Glomerular endothelial cell (primary cell): ENCODE measurements at regions not wholly inside any gene's neighbourhood (a gene's known extent, or its start where the extent isn't known, plus 50 kb on each side); places are given as distances from the start of the nearest gene placed in this dataset.
"Not testable (repeated sequence)": the region's sequence is repeated elsewhere in the genome, so short reads cannot be mapped to it uniquely, and the experiment has no call there.

ENCODE experiments used
- DNase-seq: peaks from one replicate; pipeline ENCODE4 v3.0.0-alpha.2; 2011; ENCODE audit warnings: low read depth, low spot score; ENCODE audit errors: extremely low read depth

DNA sequence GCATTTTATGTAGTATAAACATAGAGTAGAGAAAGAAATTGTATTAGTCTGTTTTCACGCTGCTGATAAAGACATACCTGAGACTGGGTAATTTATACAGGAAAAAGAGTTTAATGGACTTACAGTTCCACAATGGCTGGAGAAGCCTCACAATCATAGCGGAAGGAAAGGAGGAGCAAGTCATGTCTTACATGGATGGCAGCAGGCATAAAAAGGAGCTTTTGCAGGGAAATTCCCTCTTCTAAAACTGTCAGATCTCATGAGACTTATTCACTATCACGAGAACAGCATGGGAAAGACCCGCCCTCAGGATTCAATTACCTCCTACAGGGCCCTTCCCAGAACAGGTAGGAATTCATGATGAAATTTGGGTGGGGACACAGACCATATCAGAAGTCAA lies 98.1 kb downstream of the ARRDC3 start:
- not testable (repeated sequence) for DNase-seq

DNA sequence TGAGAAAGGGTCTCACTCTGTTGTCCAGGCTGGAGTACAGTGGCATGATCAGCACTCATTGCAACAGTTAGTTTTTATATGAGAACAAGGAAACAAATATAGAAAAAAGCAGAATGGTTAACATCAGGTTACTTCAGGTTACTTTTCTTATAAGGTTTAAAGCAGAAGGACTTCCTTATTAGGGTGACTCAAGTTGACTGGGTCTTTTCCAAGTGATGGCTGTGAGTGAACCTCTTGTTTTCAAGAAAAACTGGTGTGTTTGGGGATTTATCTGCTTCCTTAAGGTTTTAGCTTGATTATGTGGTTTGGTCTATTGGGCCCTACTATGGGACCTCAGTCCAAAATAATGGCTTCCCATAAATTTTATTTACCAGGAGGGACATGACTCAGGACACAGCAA lies 99.2 kb downstream of the ARRDC3 start:
- DNase-seq = no peak

DNA sequence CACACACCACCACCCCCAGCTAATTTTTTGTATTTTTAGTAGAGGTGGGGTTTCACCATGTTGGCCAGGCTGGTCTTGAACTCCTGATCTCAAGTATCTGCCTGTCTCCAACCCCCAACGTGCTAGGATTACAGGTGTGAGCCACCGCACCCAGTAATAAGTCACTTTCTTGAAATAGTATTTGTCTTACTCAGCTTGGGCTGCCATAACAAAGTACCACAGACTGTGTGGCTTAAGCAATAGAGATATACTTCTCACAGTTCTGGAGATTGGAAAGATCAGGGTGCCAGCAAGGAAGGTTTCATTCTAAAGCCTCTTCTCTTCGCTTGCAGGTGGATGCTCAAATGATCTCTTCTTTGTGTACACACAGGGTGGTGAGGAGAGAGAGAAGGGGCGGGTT lies 99.8 kb downstream of the ARRDC3 start:
- no peak for DNase-seq

DNA sequence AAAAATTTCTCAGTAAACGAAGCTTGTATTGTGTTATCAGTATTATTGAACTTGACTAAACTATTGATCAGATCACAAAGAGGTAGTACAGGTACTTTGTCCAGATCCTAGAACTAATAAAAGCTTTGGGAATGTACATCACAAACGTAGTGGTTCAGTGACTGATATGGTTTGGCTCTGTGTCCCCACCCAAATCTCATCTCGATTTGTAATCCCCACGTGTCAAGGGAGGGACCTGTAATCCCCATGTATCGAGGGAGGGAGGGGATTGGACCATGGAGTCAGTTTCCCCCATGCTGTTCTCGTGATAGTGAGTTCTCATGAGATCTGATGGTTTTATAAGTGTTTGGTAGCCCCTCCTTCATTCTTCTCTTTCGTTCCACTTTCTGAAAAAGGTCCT lies 100.9 kb downstream of the ARRDC3 start:
- no peak for DNase-seq

DNA sequence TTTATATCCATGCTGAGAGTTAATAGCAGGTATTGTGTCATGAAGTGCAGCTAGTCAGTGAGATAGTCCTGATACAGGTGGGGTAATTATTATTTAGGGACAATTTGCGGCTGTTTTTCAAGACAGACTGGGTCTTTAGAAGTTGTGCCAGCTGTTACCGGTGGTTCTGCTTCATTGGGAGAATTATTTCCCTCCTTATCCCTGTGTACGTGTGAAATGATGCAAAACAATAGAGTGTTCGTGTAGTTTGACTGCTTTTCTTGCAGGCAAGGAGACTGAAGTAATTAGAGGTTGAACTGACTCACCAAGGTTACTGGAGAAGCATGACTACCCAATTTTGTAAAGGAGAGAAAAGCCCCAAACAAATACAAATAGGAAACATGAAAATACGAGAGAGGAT lies 101.7 kb downstream of the ARRDC3 start:
- DNase-seq = peak; percentile 68

DNA sequence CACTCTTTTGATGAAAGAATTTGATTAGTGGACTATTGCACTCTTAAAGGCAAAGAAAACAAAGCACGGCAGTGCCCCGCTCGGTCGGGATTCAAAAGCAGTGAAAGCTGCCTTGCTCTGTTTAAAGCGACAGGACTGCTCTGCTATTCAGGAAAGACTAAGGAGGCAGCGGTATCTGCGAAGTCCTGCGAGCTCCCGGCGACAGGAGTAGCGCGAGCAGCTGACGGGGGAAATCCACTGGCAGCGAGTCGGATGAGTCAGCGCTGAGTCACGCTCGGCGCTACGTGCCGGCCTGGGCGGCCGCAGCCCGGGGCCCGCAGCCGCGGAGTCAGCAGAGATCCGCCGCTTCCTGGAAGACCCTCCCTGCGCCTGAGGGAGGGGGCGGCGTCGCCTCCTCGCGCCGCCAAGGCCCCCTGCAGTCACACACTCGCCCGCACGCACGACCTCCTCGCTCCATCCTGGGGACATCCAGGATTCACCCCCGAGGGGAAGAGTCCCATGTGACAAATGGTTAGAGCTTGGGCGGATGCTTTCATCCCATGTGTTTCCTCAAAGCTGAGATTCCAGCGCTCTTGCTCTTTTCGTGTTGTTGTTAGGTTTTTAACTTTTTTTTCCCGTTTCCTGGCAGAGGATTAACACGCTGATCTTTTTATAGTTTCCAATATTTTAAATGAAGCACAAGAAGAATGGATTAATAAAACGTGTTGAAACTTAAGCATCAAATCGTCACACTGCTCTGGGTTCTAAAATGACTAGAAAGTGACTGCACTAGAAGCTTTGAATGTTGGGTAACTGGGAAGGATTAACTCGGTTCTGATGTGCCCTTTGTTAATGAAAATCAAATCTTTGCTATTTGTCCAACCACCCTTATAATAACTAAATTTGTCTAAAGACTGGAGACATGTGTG lies 102.5 kb downstream of the ARRDC3 start:
- peak; percentile 94 for DNase-seq

DNA sequence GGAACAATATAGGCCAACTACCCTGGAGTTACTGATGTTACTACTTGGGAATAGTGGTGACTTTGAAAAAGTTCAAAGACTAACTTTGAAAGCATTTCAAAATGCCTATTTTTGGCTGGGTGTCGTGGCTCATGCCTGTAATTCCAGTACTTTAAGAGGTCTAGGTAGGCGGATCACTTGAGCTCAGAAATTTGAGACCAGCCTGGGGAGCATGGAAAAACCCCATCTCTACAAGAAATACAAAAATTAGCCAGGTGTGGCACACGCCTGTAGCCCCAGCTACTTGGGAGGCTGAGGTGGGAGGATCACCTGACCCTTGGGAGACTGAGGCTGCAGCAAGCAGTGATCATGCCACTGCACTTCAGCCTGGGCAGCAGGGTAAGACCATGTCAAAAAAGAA lies 105.3 kb downstream of the ARRDC3 start:
- no peak for DNase-seq

DNA sequence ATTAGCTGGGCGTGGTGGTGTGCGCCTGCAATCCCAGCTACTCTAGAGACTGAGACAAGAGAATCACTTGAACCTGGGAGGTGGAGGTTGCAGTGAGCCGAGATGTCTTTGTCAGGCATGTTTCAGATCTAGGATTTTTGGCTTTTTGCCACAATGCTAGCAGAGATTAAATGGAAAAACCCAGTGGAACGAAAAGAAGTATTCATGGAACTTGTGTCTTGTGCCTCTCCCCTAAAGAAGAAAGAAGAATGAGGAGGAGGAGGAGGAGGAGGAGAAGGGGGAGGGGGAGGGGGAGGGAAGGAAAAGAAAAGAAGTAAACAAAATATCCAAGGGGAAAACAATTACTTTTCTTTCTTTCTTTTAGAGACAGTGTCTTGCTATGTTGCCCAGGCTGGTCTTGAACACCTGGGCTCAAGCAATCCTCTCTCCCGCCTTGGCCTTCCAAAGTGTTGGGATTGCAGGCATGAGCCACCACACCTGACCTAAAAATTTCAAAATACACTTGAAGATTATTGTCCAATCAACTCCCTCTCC lies 106.0 kb downstream of the ARRDC3 start:
- DNase-seq = no peak

DNA sequence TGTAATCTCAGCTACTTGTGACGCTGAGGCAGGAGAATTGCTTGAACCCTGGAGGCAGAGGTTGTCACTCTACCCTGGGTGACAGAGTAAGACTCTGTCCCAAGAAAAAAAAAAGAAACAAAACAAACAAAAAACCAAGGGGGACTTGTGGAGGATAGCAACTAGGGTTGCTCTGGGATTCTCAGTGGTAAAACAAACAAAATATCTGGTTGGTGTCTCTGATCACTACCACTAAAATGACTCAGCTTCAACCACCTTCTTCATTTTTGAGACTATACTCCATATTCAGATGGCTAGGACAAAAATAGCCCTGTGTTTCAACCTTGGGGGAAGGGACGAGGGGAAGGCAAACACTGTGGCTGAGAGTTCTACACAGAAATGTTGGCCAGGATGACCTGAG lies 110.3 kb downstream of the ARRDC3 start:
- no peak for DNase-seq

DNA sequence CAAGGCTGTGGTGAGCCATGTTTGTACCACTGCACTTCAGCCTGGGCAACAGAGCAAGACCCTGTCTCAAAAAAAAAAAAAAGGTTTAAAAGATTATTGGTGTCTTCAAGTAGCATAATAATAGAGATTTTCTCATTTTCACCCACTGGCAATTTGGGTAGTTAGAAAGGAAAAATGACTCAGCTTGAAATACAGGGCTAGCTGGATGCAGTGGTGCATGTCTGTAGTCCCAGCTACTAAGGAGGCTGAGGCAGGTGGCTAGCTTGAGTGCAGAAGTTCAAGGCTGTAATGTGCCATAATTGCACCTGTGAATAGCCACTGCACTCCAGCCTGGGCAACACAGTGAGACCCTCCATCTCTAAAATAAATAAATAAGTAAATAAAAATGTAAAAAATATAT lies 111.1 kb downstream of the ARRDC3 start:
- no peak for DNase-seq

DNA sequence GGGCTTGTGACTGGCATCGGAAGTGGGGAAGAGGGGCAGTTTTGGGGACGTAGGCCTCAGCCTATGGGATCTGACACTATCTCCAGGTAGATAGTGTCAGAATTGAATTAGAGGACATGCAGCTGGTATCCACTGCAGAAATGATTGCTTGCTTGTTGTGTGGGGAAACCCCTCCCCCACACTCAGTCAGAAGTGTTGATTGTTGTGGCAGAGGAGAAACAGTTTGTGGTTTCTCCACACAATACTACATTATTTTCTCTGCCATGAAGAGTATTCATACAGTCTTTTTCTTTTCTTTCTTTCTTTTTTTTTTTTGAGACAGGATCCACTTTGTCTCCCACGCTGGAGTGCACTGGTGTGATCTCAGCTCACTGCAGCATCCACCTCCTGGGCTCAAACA lies 113.9 kb downstream of the ARRDC3 start:
- DNase-seq = no peak

DNA sequence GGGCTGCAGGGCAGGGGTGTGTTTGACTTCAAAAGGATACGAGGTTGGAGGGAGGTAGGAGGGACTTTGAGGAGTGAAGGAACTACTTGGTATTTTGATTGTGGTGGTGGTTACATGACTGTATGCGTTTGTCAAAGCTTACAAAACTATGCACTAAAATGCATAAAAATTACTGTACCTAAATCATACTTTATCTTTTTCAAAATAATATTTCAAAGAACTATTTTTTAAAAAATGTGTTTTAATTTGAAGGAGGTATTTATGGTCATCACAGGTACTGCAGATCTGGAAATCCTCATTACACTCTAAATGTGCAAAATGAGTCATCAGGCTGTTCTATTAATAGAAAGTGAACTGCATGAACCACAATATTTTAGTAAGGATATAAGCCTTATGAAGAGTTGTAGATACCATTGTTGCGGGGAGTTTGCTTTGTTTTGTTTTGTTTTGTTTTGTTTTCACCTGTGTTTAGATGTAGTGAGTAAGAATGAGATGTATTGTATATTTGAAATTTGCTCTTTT lies 116.9 kb downstream of the ARRDC3 start:
- peak; percentile 36 for DNase-seq

DNA sequence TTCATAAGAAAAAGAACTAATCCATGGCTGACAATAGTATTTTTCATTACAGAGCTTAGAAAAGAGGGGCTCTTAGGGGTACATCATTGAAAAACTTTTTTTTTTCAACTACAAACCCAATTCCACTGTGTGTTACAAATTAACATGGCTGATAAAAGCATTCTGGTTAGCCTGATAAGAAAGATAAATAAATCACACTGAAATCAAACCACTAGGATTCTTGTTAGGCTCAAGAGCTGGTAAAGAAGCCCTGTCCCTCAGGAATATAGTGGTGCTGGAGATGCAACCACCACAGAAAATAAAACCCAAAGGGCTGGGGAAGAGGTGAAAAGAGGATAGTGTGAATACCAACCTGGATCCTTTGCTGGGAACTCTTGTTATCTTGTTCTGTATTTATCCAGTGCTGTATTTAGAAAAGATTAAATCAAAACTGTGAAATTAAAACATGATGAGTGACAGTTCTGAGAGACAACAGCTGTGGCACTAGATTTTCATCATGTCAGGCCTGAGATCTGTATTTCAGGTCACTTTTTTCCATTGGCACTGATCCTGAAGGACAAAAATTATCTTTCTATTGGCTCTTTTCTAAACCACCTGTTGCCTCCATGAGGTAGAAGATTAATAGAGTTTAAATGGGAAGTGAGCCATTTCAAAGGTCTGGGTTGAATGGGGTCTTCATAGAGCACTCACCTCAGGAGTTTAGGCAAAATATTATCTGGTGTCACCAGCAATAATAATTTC lies 118.6 kb downstream of the ARRDC3 start:
- DNase-seq = no peak

DNA sequence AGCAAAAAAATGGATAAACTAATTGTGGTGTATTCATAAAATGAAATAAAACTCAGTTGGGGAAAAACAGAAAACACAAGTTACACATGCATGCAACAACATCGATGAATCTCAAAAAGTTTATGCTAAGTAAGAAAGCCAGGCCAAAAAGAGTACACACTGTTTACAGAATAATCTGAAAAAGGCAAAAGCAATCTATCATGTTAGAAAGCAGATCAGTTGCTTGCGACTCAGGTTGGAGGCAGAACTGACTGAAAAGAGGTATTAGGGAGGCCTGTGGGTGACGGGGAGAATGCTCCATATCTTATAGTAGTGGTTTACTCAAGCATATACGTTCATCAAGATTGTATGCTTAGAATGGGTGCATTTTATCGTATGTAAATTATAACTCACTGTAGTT lies 119.2 kb downstream of the ARRDC3 start:
- DNase-seq = no peak

DNA sequence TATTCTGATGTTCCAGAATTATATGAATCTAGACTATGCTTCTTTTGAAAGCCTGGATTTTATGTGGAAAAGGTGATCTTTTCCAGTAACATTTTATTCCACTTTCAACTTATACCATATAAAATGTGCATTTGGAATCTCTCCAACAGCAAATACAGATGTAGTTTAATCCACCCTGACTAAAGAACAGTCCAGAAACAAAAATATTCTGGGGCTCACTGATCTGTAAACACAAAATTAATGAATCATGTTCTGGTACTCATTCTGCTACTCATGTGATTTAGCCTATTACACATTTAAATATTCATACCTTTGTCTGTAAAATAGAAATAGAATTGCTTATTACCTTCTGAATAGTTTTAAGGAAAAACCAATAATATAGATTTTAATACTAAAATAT lies 125.8 kb downstream of the ARRDC3 start:
- DNase-seq = no peak

DNA sequence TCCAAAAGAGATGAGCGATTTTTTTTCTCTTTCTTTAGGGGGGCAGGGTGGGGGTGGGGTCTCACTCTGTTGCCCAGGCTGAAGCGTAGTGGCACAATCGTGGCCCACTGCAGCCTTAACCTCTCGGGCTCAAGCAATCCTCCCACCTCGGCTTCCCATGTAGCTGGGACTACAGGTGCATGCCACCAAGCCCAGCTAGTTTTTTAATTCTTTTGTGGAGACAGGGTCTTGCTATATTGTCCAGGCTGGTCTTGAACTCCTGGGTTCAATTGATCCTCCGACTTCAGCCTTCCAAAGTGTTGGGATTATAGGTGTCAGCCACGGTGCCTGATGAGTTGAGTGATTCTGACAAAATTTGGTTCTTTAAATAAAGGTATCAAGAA lies 127.0 kb downstream of the ARRDC3 start:
- DNase-seq = no peak

DNA sequence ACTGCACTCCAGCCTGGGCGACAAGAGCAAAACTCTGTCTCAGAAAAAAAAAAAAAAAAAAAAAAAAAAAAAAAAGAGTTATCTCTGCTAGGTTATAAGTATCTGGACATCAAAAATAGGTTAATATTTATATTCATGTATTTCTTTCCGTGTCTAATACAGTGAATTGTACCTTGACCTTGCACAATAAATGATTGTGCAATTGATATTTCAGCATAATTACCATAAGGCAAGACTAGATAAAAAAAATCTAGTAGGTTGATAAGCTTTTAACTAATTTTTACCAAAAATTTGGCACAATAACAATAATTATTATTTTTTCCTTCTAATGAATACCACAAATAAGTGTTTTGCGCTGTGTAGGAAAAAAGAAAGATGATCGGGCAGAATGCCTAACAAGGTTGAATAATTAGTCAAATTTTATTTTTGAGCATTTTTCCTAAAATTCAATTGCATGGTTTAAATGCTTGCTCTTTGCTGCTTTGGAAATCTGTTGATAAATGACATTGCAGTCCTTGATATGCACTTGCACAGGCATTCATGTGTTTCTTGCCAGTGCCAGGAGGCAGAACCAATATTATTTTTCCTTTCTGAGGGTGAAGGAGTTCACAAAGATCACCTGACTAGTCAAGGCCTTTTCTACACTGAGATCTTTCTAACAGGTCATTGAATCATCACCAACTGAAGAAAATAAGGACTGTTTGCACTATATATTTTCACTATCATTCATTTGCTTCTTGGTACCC lies 127.5 kb downstream of the ARRDC3 start:
- DNase-seq = no peak

DNA sequence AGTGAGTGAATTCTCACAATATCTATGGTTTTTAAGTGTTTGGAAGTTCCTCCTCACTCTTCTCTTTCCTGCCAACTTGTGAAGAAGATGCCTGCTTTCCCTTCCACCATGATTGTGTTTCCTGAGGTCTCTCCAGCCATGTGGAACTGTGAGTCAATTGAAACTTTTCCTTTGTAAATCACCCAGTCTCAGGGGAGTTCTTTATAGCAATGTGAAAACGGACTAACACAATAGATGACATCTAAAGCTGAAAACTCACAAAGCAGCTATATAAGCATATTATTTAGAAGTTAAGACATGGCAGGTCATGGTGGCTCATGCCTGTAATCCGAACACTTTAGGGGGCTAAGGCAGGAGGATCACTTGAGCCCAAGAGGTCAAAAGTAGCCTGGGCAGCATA lies 130.2 kb downstream of the ARRDC3 start:
- DNase-seq = no peak

DNA sequence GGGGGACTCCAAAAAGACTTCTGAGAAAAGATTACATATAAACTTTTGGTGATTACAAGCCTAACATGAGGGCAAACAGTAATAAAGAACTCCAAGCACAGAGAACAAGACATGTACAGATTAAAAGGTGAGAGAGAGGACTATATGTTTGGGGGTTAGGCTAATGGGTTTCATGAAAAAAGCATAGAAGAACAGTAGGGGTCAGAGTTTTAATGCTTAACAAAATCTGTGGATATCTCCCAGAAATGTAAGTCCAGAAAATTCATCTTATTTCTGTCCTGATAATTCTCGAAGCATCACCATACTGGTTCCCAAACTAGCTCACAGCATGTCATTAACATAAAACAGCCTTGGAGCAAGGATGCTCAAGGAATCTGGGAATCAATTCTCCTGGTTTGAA lies 137.2 kb downstream of the ARRDC3 start:
- DNase-seq = no peak

DNA sequence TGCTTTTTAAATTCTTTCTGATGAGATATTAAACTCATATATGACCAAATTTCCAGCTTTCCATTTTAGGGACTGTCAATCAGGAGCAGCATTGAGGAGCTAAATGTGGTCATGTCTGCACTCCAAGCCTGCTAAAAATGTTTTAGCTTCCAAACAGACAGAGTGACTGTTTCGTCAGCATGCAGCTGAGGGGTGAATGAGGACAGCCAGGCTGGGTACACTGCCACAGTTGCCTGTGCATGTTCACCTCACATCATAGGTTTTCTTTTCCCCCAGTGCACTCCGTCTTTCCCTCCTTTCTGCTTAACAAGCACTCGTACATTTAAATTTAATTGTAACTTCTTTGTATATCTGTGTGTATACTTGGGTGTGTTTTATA lies 138.1 kb downstream of the ARRDC3 start:
- no peak for DNase-seq
